ENCODE measurements at regions not wholly inside any gene's neighbourhood (a gene's known extent, or its start where the extent isn't known, plus 50 kb on each side); places are given as distances from the start of the nearest gene placed in this dataset.

DNA sequence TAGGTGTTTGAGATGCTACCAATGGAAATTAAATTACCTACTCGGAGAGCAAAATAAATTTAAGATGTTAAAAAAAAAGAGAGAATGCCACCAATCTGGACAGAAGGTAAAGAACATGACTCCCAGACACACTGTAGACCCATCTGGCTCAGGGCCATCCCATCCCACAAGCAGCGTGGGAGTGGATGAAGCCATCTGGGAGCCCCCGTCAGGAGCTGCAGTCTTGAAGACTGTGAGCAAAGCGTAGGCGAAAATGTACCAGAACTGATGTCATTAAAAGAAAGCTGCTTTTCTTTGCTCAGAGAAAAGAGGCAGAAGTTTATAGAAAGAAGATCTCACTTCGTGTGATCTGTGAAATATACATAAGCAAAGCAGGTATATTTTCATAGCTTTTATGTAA is 815.7 kb downstream of the QKI start:
- no peak for DNase-seq (ENCODE audit: low read depth in 2 of 2)

DNA sequence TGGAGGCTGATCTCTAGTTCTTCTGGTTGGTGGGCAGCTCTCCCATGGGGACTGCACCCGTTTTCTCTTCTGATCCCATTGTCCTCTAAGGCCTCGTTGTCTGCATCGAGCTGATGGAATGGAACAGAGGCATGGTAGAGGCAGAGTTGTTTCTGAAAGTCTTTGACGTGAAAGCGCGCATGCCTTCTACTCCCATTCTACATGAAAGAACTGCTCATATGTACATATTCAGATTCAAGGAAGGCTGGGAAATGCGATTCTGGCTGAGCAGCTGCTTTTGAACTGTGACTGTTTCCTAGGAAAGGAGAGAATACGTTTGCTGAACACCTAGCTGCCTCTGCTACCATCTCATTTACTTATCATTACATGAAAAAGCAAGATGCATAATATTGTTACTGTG is 815.2 kb downstream of the QKI start:
- DNase-seq (ENCODE audit: low read depth in 2 of 2), result no peak

GRCh38 chr6:164227952-164228522 is 813.5 kb downstream of the QKI start:
- no peak for DNase-seq (ENCODE audit: low read depth in 2 of 2)

DNA sequence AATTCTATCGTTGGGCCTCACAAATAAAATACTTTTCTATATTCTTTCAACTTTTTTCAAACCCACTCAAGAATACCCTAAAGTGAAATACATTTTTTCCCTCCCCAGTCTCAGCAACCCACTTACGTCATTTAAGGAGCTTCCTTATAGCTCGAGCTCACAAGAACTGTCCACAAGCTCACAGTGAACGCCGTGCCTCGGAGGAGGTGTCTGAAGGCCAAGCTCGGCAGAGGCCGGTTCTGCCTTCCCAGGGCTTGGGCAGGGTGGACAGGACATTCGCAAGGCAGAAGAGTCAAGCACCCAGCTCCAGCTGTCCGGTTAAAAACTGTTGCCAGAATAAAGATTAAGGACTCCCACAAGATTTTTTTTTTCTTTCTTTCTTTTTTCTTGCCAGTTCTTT is 802.3 kb downstream of the QKI start:
- DNase-seq (ENCODE audit: low read depth in 2 of 2), result no peak

GRCh38 chr6:164216368-164216767 is 801.9 kb downstream of the QKI start:
- DNase-seq (ENCODE audit: low read depth in 2 of 2), result no peak

DNA sequence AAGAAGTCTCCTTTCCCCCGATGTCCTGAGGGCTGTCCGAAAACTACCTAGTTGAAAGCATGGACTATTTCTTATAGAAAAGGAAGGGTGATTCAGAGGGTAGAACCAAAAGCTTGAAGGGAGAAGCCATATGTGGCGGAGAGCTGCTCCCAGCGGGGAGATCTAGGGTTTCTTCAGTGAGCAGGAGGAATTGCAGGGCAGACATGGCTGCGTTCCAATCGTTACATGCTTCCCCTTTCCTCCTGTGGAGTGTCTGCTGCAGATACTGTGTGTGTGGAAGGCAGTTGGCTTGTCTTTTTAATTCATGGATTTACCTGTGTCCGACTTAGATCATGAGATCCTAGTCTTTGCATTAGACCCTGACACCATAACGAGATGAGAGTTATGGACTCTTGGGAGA is 799.5 kb downstream of the QKI start:
- no peak for DNase-seq (ENCODE audit: low read depth in 2 of 2)

DNA sequence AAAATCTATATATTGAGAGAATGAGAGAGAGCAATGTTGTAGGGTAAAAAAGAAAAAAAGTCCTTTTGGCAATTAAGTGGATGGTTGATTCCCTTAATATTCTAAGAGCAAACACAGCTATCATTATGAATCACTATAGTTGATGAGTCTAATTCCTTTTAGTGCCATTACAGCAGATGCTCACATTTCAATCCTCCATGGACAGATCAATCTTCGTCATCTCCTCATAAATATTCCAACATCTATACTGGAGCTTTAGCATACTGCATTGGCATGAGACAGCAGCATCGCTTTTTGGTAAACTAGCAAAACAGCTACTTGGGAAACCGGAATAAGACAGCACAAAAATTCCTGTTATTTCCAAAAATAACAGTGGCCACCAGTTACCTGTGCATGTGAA is 796.7 kb downstream of the QKI start:
- no peak for DNase-seq (ENCODE audit: low read depth in 2 of 2)

GRCh38 chr6:164210783-164211182 is 796.3 kb downstream of the QKI start:
- DNase-seq (ENCODE audit: low read depth in 2 of 2), result no peak

GRCh38 chr6:164210323-164210722 is 795.8 kb downstream of the QKI start:
- DNase-seq (ENCODE audit: low read depth in 2 of 2), result no peak

DNA sequence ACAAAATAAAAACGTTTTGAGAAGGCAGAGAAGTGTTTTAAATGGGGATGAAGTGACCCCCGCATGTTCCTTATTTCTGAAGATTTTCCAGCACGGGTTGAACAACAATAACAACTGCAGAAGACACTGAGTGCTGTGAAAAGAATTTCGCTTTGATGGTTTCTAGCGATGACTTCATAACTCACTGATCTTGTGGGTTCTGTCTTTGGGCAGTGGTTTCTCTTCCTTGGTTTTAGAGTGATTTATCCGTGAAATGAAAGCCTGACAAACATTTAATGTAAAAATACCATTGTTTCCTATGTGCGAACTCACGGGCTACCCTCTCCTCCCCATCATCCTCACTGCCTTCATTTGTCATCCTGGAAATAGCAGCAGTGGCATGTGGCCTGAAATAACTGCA is 793.9 kb downstream of the QKI start:
- DNase-seq (ENCODE audit: low read depth in 2 of 2), result no peak

GRCh38 chr6:164206807-164207423 is 792.4 kb downstream of the QKI start:
- DNase-seq (ENCODE audit: low read depth in 2 of 2), result no peak

GRCh38 chr6:164200071-164200470 is 785.6 kb downstream of the QKI start:
- no peak for DNase-seq (ENCODE audit: low read depth in 2 of 2)

DNA sequence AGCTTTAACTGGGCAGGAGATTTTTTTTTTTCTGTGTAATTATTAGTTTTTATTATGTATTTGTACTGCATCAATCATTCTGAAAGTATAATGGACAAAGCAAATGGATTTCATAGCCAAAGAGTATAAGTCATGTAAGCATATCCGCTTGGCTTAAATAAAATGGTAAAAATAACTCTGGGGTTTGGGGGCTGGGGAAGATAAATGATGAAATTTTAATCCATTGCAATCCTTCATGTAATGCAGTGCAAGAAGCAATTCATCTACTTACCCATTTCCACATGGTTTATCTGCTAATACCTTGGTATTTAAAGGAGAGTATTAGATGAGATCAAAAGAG is 781.4 kb downstream of the QKI start:
- DNase-seq (ENCODE audit: low read depth in 2 of 2), result no peak

DNA sequence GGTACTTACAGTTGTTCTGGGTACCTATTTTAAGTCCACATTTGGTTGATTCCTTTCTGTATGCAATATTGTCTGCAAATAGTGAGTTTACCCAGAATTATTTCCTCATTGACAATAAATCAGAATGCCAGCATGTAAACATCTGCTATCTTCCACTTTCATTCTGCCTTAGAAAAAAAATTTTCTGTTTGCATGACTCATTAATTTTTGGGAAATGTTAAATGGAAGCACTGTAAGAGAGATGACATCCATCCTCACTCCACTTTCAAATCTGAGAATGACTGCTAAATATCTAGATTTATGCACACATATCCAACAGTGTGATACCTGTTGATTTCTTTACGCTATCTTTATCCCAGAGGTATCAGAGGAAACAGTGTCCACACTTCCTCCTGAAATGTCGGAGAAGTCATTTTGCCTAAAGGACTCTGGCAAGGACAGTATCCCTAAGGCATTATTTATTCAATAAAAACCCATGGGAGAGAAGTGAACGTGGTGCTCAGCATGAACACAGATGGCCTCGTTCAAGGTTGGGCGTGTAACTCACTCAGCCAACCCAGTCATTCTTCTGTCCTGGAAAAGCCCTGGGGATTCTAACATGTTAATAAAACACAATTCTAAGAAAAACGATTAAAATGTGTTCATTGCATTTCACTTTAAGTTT is 780.9 kb downstream of the QKI start:
- no peak for DNase-seq (ENCODE audit: low read depth in 2 of 2)

DNA sequence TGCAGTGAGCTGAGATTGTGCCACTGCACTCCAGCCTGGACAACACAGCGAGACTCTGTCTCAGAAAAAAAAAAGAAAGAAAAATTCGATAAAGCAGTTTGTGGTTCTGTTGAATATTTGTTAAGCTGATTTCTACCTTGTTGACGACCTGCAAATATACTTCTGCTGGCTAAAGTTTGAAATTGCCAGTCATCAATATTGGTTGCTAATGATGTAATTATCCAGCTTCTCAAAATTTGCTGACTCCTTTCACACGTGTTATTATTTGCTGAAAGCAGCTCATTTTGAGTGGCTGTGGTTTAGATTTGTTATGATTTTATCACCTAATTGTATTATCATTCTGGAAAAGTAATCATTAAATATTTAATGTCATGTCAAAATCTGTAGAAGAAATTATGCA is 774.3 kb downstream of the QKI start:
- DNase-seq (ENCODE audit: low read depth in 2 of 2), result no peak

DNA sequence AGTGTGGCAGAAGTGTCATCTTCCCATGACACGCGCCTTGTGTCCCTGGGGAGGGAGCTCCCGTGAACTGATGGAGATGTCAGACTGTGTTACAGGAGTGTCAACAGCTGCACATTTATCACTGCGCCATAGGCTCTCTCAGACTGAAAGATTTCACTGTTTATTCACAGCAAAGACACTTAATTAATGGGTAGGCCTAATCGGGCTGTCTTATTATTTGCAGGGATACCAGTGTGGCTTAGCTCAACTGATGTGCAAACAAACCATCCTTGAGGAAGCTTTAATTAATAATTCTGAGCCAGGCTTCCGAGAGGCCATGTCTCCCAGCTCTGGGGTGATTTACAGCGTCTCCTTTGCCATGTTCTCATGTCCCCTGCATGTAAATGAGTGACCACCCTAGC is 771.0 kb downstream of the QKI start:
- DNase-seq (ENCODE audit: low read depth in 2 of 2), result no peak

GRCh38 chr6:164184410-164184809 is 769.9 kb downstream of the QKI start:
- DNase-seq (ENCODE audit: low read depth in 2 of 2), result no peak

- DNase-seq (ENCODE audit: low read depth in 2 of 2), result no peak
These were observed 769.1 kb downstream of the QKI start for GRCh38 chr6:164183556-164184123.

DNA sequence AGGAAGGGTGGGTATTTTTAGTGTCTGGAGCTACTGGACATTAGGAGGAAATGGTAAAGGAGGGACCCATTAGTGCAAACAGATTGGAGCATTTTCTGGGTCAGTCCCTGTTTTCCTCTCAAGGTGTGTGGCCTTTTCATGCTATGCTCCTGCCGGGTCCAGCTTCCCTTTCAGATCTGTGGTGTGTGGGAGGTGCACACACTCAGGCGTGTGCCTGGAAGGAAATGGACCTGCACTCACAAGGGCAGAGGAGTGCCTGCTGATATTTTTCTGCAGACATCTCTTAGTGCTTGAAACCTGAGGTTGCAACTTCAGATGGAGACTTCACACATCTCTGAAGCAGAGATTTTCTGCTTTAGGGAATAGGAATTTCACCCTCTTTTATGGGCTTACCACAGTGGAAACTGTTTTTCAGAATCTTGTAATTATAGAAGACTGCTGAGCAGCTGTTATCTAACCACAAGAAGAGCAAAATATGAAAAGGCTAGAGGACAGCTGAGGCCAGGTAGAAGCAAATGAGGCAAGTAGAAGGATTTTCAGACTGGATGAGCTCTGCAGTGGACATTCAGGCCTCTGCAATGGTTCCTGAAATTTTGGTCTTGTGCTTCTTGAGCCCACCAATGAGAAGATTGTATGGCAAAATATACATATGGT is 764.3 kb downstream of the QKI start:
- no peak for DNase-seq (ENCODE audit: low read depth in 2 of 2)

DNA sequence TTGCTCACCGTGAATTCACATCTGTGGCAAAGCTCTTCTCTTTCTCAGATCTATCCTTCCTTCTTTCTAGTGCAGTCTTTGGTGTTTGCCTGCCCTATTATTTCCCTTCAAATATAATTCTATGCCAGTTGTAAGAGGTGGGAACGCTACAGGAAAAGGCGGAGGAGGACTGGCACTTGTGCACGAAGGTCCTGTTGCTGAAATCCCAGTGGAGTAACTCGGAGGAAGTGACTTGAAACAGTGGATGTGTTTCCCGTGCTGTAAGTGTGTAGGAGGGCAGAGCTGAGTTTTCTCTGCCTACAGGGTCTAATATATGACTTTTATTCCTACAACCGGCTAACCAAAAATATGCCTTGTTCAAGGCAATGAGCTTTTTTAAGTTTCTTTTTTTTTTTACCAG is 754.8 kb downstream of the QKI start:
- DNase-seq (ENCODE audit: low read depth in 2 of 2), result no peak

DNA sequence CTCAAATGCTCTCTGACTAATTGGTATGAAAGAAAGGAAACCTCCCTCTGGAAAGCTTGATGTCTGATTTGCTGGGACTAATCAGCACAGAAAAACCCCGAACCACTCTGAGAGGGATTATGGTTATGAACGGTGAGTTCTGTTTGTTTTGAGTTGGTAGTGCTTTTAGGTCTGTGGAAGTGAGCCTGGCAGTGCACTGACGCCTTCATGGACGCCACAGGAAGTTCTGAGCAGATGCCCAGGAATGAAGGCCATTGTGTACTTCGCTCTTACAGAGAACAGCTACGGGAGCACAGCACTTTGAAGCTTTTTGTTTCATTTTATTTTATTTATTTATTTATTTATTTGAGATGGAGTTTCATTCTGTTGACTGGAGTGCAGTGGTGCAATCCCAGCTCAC is 754.1 kb downstream of the QKI start:
- no peak for DNase-seq (ENCODE audit: low read depth in 2 of 2)

GRCh38 chr6:164167873-164168405 is 753.4 kb downstream of the QKI start:
- DNase-seq (ENCODE audit: low read depth in 2 of 2), result no peak

- no peak for DNase-seq (ENCODE audit: low read depth in 2 of 2)
These were observed 752.5 kb downstream of the QKI start for GRCh38 chr6:164166996-164167395.
